ENCODE measurements at regions not wholly inside any gene's neighbourhood (a gene's known extent, or its start where the extent isn't known, plus 50 kb on each side); places are given as distances from the start of the nearest gene placed in this dataset.

DNA sequence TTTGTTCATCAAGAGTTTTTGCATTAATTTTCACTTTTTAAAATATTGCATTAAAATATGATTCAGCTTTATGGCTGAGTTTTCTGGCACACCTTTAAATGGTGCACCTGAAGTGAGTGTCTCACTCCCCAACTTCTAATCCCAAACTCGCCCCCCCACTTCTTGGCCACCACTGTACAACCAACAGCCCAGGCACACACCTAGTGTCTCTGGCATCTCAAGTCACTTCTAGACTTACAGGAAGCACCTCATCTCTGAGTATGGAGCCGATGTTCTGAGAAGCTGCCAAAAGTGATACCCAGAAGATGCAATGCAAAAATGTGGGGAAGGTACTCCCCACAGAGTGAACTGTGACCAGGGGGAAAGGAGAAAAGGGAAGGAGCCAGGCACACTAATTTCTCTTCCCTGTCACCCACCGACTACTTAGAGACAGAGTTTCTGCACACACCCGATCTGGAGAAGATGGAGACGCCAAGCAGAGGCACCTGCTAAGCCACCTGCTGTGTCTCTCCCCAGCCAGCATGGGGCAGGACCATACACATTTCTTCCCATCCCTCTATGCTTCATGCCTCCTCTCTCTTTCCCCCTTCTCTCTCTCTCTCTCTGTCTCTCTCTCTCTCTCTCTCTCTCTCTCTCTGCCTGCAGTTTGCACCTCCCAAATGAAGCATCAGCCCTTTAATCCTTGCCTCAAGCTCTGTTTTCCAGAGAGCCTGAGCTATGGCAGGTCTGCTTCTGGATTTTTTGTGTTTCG lies 155.3 kb upstream of the ZNF507 start:
- no peak for DNase-seq (ENCODE audit: low read depth in 2 of 2, low spot score in 1 of 2)

DNA sequence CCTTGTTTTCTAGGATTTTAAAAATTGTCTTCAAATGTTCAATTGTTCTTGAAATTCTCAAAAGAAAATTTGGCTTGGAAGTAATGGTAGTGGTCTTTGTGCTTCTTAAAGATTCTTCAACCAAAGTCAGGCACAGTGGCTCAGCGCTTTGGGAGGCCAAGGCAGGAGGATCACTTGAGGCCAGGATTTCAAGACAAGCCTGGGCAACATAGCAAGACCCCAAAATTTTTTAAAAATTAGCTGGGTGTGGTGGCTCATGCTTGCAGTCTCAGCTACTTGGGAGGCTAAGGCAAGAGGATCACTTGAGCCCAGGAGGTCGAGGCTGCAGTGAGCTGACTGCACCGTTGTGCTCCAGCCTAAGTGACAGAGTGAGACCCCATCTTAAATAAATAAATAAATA lies 153.5 kb upstream of the ZNF507 start:
- no peak for DNase-seq (ENCODE audit: low read depth in 2 of 2, low spot score in 1 of 2)

DNA sequence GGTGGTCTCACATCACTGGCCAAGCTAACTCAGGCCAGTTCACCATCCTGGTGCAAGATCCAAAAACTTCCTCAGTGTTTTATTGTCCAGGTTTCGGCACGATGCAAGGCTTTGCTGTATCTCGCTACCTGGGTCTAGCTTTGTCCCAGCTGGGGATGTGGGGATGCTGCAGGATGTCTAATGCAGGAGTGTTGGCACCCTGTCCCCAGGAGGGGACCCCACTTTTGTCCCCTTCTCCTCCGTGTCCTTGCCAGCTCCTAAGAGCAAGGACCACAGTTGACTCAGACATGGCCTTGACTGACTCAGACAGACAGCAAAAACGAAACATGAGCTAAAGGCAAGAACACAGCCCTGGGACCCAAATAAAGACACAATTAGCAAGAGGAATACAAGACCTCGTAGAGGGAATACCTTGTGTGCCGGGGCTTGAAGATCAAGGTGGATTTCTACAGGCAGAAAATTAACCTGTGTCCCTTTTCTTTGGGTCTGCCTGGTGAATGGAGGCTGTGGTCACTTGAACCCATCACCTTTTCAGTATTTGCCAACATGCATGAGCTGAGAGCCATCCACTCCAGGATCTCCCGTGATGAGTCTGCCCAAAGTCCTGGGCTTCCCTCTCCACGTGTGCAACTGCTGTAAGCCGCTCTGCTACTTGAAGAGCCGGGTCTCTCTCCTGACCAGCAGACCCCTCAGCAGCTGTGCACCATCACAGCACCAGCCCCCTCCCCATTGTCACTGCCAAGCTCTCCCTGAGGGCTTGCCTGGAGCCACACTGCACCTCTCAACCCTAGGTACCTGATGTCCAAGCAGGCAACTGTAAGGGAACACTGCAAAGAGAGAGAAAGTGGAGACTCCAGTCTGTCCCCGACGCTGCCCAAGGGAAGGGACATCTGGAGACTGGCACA lies 149.5 kb upstream of the ZNF507 start:
- no peak for DNase-seq (ENCODE audit: low read depth in 2 of 2, low spot score in 1 of 2)

DNA sequence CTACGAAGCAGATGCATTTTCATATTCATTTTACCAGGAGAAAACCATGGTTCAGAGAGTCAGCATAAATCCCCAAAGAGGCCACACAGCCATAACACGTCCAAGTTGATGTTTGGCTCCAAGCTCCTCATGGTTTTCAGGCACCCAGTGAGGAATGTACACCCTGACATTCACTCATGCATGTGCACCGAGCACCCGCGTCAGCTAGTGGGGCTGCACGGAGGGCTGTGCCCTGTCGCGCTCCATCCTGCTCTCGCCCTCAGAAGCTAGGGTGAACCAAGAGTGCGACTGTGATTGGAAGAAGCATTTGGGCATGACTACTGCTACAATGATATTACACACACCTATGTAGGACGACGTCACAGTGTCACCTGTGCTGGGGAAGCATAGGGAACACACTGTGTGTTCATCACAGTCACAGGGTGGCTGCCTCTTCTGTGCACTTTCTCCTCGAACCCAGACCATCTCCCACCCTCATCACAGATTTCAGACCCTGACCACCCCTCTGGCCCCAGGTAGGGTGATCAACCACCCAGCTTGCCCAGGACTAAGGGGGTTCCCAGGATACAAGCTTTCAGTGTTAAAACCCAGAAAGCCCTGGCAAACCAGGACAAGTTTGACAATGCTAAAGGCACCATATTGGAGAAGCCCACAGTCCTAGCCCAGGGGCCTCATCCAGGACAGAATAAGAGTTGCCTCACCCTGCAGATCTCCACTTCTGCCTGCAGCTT lies 148.6 kb upstream of the ZNF507 start:
- no peak for DNase-seq (ENCODE audit: low read depth in 2 of 2, low spot score in 1 of 2)

DNA sequence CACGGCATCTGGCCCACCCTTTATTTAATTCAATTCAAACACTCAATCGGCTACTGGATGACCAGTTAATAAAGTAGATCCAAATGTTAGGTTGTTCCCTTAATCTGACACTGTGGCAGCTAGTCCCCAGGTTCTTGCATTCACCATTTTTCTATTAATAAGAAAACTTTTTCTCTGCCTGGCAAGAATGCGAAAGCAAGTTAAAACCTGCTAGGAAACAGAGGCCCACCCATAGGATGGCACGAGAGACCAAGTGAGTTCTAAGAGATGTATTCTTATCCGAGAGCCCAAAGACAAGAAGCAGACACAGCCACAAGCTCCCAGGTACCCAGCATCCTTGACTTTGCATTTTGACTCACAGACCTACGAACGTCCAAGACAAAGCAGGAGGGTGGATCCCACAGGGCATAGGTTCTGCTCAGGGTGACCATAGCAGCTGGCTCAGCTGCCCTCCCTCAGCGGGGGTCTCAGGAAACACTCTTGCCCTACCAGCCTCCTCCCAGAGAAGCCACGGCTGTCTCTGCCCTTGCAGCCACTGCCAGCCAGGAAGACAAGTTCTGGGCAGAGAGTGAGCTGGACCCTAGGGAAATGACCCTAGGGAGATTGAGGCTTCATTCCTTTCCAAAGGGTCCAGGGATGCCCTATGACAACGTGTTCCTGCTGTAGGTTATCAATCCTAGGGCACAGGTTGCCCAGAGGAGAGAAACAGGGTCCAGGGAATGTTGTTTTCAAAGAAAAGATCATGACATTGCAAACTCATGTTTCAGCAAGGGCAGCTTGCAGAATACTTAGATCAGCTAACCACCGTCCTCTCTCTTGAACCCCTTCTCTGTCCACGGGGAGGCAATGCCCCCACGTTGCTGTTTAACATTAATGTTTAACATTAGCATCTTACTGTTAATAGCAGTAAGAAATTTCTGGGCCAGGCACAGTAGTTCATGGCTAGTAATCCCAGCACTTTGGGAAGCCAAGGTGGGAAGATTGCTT lies 147.2 kb upstream of the ZNF507 start:
- DNase-seq (ENCODE audit: low read depth in 2 of 2, low spot score in 1 of 2): no peak

DNA sequence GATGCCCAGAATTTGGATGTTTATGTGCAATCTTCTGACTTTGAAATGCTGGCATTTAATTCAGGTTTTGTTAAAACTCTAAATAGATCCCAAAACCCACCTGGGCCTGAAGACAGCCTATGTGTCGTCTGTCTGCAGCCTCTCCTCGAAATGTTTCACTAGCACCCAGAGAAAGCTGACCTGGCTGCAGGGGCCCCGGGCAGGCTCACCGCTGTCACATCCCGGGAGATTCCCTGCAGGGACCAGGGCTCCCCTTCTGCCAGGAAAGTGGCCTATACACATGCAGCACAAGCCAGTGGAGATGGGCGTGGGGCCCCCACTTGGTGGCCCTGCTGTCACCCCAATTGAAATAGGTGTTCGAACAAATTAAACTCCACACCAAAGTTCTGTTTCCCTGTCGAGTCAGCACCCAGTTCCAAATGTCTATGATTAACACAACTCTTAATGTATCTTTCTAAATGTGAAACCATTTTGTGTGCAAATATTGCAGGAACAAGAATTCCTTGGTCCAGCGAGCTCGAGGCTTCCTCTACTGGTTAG lies 145.8 kb upstream of the ZNF507 start:
- no peak for DNase-seq (ENCODE audit: low read depth in 2 of 2, low spot score in 1 of 2)

DNA sequence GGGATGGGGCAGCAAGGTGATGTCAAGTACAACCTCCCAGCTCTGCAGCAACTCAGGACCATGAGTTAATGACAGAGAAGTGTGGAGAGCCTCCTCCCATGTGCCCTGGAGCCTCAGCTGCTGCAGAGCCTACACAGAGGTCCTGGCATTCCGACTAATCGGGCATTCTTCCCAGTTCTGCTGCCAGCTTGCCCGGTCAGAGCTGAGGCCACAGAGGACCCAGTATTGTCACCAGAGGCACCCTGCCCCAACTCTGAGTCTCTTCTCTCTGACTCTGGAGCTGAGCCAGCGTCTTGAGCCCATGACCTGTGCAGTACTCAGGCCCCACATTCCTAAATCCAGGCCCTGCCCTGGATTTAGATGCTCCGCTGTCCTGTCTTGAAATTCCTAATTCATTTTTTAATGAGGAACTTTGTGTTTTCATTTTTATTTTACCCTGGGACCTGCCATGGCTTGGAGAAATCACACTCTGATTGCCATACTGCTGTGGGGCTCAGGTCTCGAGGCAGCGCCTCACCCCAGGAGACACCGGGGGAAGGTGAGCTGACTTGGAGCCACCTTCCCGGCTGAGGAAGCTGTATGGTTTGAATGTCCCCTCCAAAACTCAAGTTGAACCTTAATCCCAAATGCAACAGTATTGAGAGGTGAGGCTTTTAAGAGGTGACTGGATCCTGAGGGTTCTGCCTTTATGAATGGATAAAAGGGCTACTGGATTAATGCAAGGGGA lies 144.9 kb upstream of the ZNF507 start:
- no peak for DNase-seq (ENCODE audit: low read depth in 2 of 2, low spot score in 1 of 2)

DNA sequence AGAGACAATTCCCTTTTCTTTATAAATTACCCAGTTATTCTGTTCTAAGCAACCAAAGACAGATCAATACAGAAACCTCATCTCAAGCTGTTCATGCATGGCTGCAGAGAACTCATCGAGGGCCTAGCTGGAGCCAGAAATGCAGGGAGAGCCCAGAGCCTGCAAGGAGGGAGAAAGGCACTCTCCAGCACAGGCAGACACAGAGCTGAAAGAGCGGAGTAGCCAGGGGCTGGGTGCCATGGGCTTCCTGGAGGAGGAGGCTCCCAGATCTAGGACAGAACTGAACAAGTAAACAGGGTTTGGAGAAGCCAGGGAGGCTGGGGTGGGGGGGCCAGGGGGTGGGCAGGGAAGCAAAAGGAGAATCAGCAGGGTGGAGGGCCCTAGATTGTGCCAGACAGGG lies 144.2 kb upstream of the ZNF507 start:
- no peak for DNase-seq (ENCODE audit: low read depth in 2 of 2, low spot score in 1 of 2)

DNA sequence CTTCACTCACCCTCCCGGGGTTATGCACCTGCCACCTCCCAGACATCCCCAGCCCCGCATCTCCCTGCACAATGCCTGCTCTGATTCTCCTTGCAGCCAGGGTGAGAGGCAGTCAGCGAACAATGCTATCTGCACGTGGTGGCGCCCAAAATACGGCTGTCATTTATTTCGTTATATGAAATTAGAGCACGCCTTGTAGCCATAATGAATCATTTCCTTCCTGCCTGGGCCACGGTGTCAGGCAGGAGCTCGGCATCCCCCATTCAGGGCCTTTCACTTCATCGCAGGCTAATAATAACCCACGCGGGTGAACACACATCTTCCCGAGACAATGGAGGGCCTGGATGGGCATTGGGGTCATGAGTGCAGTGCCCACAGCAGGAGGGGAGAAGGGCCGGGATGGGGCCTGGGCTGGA lies 143.8 kb upstream of the ZNF507 start:
- DNase-seq (ENCODE audit: low read depth in 2 of 2, low spot score in 1 of 2): no peak

DNA sequence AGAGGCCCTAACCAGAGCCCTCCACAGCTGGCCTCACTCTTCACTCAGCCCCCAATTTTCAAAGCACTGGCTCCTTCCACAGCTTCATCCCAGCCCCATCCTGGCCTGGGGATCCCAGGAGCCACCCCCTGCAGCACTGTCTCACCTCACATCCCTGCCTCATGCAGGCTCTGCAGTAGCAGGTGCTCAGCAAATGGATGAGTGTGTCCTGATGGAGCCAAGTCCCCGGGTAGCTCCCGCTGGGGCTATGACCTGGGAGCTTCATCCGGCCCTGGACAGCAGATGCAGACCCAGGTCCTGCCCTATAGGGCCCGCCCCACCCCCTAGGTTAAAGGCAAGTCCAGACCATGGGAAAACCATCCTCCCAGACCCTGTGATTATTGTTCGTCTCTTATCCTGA lies 143.2 kb upstream of the ZNF507 start:
- DNase-seq (ENCODE audit: low read depth in 2 of 2, low spot score in 1 of 2): no peak

DNA sequence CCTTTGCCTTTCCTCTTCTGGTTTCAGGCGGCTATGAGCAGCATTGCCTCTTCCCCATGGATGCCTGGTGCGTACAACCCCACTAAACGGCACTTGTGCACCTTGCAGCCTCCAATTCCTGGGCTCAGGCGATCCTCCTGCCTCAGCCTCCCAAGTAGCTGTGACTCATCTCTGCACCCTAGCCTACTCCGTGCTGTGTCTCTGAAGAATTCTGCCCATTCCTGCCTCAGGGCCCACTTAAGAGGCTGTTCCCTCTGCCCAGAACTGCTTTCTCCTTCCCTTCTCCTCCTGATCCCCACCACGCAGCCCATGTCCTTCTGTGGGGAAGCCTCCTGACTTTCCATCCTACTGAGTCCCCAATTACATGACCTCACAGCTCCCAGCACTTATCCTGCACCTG lies 142.2 kb upstream of the ZNF507 start:
- DNase-seq (ENCODE audit: low read depth in 2 of 2, low spot score in 1 of 2): no peak

DNA sequence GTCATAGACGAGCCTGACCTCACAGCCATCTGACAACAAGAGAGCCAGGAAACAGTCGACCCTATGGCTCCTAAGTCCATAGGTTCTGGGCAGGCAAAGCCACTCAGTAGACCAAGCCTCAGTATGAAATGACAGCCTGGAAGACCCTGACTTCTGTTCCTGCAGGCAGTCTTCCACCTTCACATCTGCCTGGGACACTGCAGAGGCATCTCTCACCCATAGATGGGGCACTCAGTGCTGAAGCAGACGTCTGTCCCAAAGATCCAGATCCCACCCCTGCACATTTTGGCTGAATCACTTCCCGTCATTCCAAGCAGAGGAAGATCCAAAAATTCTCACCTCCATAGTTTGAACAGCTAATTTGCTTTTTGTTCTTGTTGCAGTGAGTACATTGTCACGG lies 139.3 kb upstream of the ZNF507 start:
- DNase-seq (ENCODE audit: low read depth in 2 of 2, low spot score in 1 of 2): no peak

DNA sequence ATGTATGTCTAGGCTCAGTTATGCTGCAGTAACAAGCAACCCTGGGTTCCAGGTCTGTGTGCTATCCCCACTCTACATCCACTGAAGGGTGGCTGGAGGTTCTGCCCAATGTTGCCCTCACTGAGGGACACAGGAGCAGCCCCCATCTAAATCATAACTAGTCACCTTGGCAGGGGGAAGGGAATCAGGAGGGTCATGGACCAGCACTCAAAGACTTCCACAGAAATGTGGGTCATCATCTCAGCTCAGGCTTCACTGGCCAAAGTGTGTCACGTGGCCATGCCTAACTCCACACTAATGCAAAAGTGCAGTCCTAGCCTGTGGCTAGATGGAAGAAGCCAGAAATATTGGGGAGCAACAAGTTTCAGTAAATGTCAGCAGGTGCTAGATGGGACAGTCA lies 137.3 kb upstream of the ZNF507 start:
- no peak for DNase-seq (ENCODE audit: low read depth in 2 of 2, low spot score in 1 of 2)

DNA sequence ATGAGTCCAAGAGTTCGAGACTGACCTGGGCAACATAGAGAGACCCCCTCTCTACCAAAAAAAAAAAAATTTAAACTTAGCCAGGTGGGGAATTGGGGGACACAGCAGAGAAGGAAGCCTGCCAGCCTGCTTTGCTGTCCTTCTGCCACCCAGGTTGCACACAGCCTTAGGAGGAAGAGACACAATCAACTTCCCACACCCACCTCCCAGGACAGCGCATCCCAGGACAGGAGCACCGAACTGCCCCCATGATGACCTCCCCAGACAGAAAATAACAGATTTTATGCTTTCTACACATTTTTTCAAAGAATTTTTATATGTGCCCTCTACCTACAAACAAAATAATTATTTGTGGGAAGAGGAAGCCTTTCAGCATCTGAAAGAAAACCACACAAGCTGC lies 126.0 kb upstream of the ZNF507 start:
- no peak for DNase-seq (ENCODE audit: low read depth in 2 of 2, low spot score in 1 of 2)

DNA sequence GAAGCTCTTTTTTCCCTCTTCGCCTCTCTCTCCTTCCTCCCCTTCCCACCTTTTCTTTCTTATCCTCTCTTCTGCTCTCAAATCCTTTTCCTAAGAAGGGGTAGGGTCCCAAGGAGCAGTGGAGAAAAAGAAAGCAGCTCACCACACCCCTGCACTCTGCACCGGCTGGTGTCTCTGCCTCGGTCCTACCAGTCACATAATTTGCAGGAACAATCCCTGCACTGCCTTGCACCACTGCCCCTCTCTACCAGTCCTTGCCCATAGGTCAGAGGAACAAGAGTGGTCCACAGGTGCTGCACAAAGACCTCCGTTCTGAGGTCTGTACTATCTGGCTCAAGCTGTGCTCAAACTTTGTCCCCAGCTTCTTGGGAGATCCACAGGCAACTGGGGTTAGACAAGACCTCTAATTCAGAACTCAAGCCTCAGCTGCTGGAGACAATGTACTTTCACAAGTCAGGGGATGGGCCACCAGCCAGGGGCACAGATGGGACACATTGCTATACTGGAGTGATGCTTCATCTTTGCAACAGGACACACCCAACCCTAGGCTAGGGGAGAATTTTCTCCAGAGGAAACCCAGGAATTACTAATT lies 125.4 kb upstream of the ZNF507 start:
- no peak for DNase-seq (ENCODE audit: low read depth in 2 of 2, low spot score in 1 of 2)

DNA sequence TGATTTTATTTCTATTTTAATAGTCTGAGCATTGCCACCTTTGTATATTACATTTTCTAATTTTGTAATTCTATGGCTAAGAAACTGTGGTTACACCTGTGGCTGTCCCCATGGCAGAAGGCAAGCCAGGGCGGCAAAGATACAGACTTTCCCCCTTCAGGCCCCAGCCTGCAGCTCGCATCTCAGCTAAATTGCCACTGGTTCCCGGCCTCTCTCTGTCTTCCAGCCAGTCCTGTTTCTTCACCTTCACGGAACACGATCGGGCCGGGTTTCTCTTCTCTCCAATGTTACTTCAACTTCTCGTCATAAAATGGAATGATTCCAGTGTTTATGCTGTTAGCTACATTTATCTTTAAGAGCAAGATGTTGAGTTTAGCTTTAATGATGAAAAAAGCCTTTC lies 124.5 kb upstream of the ZNF507 start:
- DNase-seq (ENCODE audit: low read depth in 2 of 2, low spot score in 1 of 2): no peak

DNA sequence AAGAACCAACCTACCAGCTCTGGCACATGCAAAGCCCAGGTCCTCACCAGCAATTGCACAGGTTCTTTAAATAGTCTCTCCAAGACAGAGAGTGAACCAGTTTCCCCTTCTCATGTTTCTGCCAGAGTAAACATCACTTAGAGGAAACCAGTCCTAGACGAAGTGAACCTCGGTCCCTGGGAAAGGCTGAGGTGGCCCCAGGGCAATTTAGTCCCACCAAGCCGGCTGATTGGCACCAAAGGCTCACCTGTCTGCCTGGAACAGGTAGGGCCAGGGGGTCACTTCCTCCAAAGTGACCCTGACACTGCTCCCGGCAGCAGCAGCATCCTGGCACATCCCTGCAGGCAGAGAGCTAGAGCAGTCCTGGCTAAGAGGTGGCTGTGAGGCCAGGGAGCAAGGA lies 122.9 kb upstream of the ZNF507 start:
- no peak for DNase-seq (ENCODE audit: low read depth in 2 of 2, low spot score in 1 of 2)

DNA sequence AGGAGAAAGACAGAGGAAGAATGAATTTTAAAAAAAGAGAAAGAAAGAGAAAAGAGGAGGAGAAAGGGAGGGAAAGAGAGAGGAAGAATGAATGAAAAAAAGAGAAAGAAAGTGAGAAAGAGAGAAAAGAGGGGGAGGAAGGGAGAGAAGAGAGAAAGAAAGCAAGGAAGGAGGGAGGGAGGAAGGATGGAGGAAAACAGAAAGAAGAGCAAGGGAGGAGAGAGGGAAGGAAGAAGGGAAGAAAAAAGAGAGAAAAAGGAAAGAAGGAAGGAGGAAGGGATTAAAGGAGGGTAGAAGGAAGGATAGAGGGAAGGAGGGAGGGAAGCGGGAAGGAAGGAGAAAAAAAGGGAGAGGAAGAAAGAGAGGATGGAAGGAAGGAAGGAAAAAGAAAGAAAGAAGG lies 122.3 kb upstream of the ZNF507 start:
- DNase-seq (ENCODE audit: low read depth in 2 of 2, low spot score in 1 of 2): no peak

DNA sequence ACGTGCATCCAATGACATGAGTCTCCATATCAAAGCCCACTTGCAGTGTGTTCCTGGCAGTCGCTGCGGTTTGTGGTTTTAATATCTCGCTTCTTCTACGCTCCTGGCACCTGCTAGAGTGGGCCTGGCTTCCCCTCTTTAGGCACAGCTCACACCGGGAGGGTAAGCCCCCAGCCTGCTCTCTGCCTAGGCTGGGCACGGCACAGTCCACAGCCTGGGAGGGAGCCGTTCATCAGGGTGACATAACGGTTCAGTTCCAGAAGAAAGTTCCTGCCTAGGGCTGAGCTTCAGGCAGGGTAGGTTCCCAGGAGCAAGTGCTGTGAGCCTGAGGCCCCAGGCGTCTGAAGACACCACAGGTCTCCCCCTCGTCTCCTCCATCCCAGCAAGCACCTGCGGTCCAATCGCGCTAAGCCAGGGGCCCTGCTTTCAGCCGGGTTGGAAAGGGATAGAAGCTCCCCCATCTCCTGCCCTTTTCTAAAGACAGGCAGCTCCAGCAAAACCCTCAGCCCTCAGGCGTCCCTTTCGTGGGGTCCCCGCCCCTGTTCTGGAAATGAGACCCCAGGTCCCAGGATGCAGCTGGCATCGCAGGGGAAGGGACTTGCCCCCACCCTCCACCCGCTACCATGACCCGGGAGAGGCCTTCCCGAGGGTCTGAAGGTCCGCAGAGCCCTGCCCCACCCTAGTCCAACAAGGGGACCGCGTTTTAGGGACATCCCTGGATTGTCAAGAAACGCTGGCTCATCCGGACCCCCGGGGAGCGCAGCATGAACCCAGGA lies 121.6 kb upstream of the ZNF507 start:
- no peak for DNase-seq (ENCODE audit: low read depth in 2 of 2, low spot score in 1 of 2)

All from stimulated activated CD8-positive, alpha-beta memory T cell treated with anti-CD3 and anti-CD28 coated beads, Interleukin-4, amount 100 ng/mL, for 1 hour (primary cell).